PFSK-1 (cell line): ENCODE measurements at regions not wholly inside any gene's neighbourhood (a gene's known extent, or its start where the extent isn't known, plus 50 kb on each side); places are given as distances from the start of the nearest gene placed in this dataset.

ENCODE experiments used
- FOXP2 ChIP-seq: optimal IDR thresholded peaks from 2 replicates; pipeline ENCODE3; 2011; ENCODE audit warnings: borderline replicate concordance, control low read depth, inconsistent platforms; ENCODE audit not compliant: insufficient read depth; ENCODE audit errors: extremely low read length, extremely low read depth
- POLR2AphosphoS5 ChIP-seq: IDR thresholded peaks from 2 replicates; pipeline ENCODE4 v1.6.1; 2012; ENCODE audit warnings: low read depth, mild to moderate bottlenecking, control low read depth, low read length, moderate library complexity
- REST ChIP-seq, 2 experiments: IDR thresholded peaks; 2 replicates each; pipeline versions ENCODE4 v1.6.1 to v1.8.0; 2011 to 2012; ENCODE audit warnings: low read depth in 2 of 2, low read length in 2 of 2, control low read depth in 1 of 2, inconsistent platforms in 1 of 2, mild to moderate bottlenecking in 1 of 2, moderate library complexity in 1 of 2; ENCODE audit not compliant: insufficient read depth in 1 of 2
- SIN3A ChIP-seq: IDR thresholded peaks from 2 replicates; pipeline ENCODE4 v1.6.1; 2012; ENCODE audit warnings: mild to moderate bottlenecking, low read length, moderate library complexity, borderline replicate concordance; ENCODE audit not compliant: insufficient read depth
- TAF1 ChIP-seq: IDR thresholded peaks from 2 replicates; pipeline ENCODE4 v1.6.1; 2012; ENCODE audit warnings: low read length, control low read depth, borderline replicate concordance; ENCODE audit not compliant: insufficient read depth

- no peak for TF ChIP-seq REST (IDR thresholded peaks at IDR 0.05; ENCODE audit: insufficient read depth in 1 of 2, low read depth in 2 of 2, low read length in 2 of 2)
- TF ChIP-seq TAF1 = no peak
- no peak for TF ChIP-seq SIN3A
- TF ChIP-seq FOXP2 = no peak
- no peak for TF ChIP-seq POLR2AphosphoS5
Measured at GRCh38 chr20:47914792-47915191, 129.5 kb upstream of the SULF2 start.

- TF ChIP-seq REST (IDR thresholded peaks at IDR 0.05; ENCODE audit: insufficient read depth in 1 of 2, low read depth in 2 of 2, low read length in 2 of 2) (no peak), SIN3A (no peak), POLR2AphosphoS5 (no peak), TAF1 (no peak), FOXP2 (no peak)
Measured at GRCh38 chr20:47907031-47907675, 121.9 kb upstream of the SULF2 start.

GRCh38 chr20:47906348-47906660 lies 121.0 kb upstream of the SULF2 start:
- TF ChIP-seq POLR2AphosphoS5 (no peak), REST (IDR thresholded peaks at IDR 0.05; ENCODE audit: insufficient read depth in 1 of 2, low read depth in 2 of 2, low read length in 2 of 2) (no peak), SIN3A (no peak), TAF1 (no peak), FOXP2 (no peak)

- TF ChIP-seq FOXP2 (no peak), TAF1 (no peak), SIN3A (no peak), POLR2AphosphoS5 (no peak), REST (IDR thresholded peaks at IDR 0.05; ENCODE audit: insufficient read depth in 1 of 2, low read depth in 2 of 2, low read length in 2 of 2) (no peak)
Measured at GRCh38 chr20:47905628-47906347, 120.5 kb upstream of the SULF2 start.
